K562 (cell line): ENCODE measurements at regions not wholly inside any gene's neighbourhood (a gene's known extent, or its start where the extent isn't known, plus 50 kb on each side); places are given as distances from the start of the nearest gene placed in this dataset.

Experiments used
- ATAC-seq: fragments of 200-7000 bp; cut with Tn5 transposase; 3 replicates; pipeline ENCODE4 v1.9.1; 2020; ENCODE audit warnings: moderate library complexity
- BruUV-seq: library from RNA; stranded (reverse); fragments of 400-500 nt; replicated peaks from 2 replicates; lab custom pipeline; 2021; lab: Mats Ljungman, UMichigan
- CTCF ChIA-PET: fragments of 300-600 bp; formaldehyde crosslinking; extraction: SDS; loops from one replicate; lab custom pipeline; 2021; ENCODE audit warnings: low intra/inter-chr PET ratio; lab: Yijun Ruan, JAX
- POLR2A ChIA-PET: fragments of 300-600, 350-650 bp; sonication (Branson Sonifier 250); formaldehyde crosslinking; extraction: SDS; loops from one replicate; lab custom pipeline; 2021; ENCODE audit warnings: antibody characterized with exemption, inconsistent platforms; lab: Yijun Ruan, JAX
- DNase-seq, 4 experiments: peaks; one replicate each; pipeline versions ENCODE4 v3.0.0 to v3.0.0-alpha.2; 2011 to 2018; ENCODE audit warnings: low spot score in 3 of 4, mixed read lengths in 3 of 4; ENCODE audit errors: extremely low read depth in 1 of 4
- FAIRE-seq: peaks from 2 replicates; lab custom pipeline; 2011; peaks lifted over from hg19 to GRCh38; lab: Jason Lieb, UNC
- H2AFZ ChIP-seq: 2 replicates; pipeline ENCODE4 v1.6.0; 2011; ENCODE audit warnings: low read depth, low read length, control low read depth, inconsistent platforms
- H3K27ac ChIP-seq: fragments of 200-600 bp; 3 replicates; pipeline ENCODE4 v1.8.0; 2011; ENCODE audit warnings: low read depth, mild to moderate bottlenecking, control low read depth, inconsistent platforms, low read length, moderate library complexity, mixed read lengths; ENCODE audit errors: extremely low read depth
- H3K27me3 ChIP-seq, 2 experiments: fragments of 300-600 bp in 1 of 2; 2 replicates in 1 of 2; 3 replicates in 1 of 2; pipeline versions ENCODE4 v1.6.0 to v1.8.0; 2011; ENCODE audit warnings: inconsistent platforms in 2 of 2, low read length in 2 of 2, mild to moderate bottlenecking in 1 of 2, mixed read lengths in 1 of 2, moderate library complexity in 1 of 2; ENCODE audit not compliant: control insufficient read depth in 2 of 2, insufficient read depth in 2 of 2
- H3K36me3 ChIP-seq: fragments of 300-600 bp; 3 replicates; pipeline ENCODE4 v1.8.0; 2011; ENCODE audit warnings: mild to moderate bottlenecking, low read length, inconsistent platforms; ENCODE audit not compliant: control insufficient read depth, insufficient read depth
- H3K4me1 ChIP-seq, 2 experiments: fragments of 200-600 bp in 1 of 2; replicated peaks in 1 of 2; 2 replicates in 1 of 2; 3 replicates in 1 of 2; pipeline versions ENCODE4 v1.5.1 to v1.8.0; 2011; ENCODE audit warnings: inconsistent platforms in 2 of 2, low read length in 2 of 2, mild to moderate bottlenecking in 1 of 2, mixed read lengths in 1 of 2, moderate library complexity in 1 of 2; ENCODE audit not compliant: control insufficient read depth in 2 of 2, insufficient read depth in 2 of 2
- H3K4me2 ChIP-seq: 2 replicates; pipeline ENCODE4 v1.6.1; 2011; ENCODE audit warnings: low read length, control low read depth, inconsistent platforms, mixed read lengths; ENCODE audit not compliant: insufficient read depth
- H3K4me3 ChIP-seq: fragments of 200-600 bp; sonication (generic), shearing (Covaris generic); 2 replicates; pipeline ENCODE4 v1.5.1; 2016; ENCODE audit warnings: control low read depth, inconsistent platforms
- H3K79me2 ChIP-seq: fragments of 200-600 bp; 3 replicates; pipeline ENCODE4 v1.8.0; 2011; ENCODE audit warnings: low read length, inconsistent platforms; ENCODE audit not compliant: control insufficient read depth, insufficient read depth
- H3K9ac ChIP-seq, 2 experiments: 2 replicates each; pipeline versions ENCODE4 v1.6.0 to v1.6.1; 2011; ENCODE audit warnings: low read depth in 2 of 2, low read length in 2 of 2, control low read depth in 1 of 2, inconsistent platforms in 1 of 2, mild to moderate bottlenecking in 1 of 2, mixed read lengths in 1 of 2; ENCODE audit not compliant: insufficient read depth in 1 of 2
- H3K9me1 ChIP-seq: one replicate; pipeline ENCODE4 v1.6.0; 2011; ENCODE audit warnings: inconsistent platforms, mild to moderate bottlenecking, low read length, moderate library complexity; ENCODE audit not compliant: control insufficient read depth, insufficient read depth
- H3K9me3 ChIP-seq: replicated peaks from 2 replicates; pipeline ENCODE4 v1.5.1; 2011; ENCODE audit warnings: low read depth, low read length, inconsistent platforms; ENCODE audit not compliant: control insufficient read depth, insufficient read depth
- H4K20me1 ChIP-seq: replicated peaks from 2 replicates; pipeline ENCODE4 v1.6.1; 2011; ENCODE audit warnings: low read length, inconsistent platforms, mixed read lengths; ENCODE audit not compliant: control insufficient read depth, insufficient read depth
- ETS2 ChIP-seq: IDR thresholded peaks from 2 replicates; pipeline ENCODE4 v1.6.1; 2016; ENCODE audit warnings: borderline replicate concordance, missing genetic modification characterization, mild to moderate bottlenecking, moderate library complexity, missing compliant biosample characterization; ENCODE audit not compliant: poor library complexity, severe bottlenecking
- NR2C2 ChIP-seq, 2 experiments: fragments of 200-800 bp in 1 of 2; sonication (Bioruptor generic) in 1 of 2; sonication (generic) in 1 of 2; formaldehyde crosslinking in 1 of 2; IDR thresholded peaks; 2 replicates each; pipeline versions ENCODE4 v1.6.1 to v1.8.0; 2016 to 2022; ENCODE audit warnings: mild to moderate bottlenecking in 1 of 2, missing compliant biosample characterization in 1 of 2, missing genetic modification characterization in 1 of 2, missing genetic modification reagents in 1 of 2
- ZNF165 ChIP-seq: fragments of 250-450 bp; sonication (Bioruptor Pico); IDR thresholded peaks from 2 replicates; pipeline ENCODE4 v1.4.0; 2020; ENCODE audit warnings: borderline replicate concordance
- WGBS: fragments of 100-300 bp; shearing (Covaris generic); methylation state at CpG from one replicate; pipeline ENCODE4 v1.1.6; 2016; ENCODE audit warnings: low coverage, mixed read lengths; ENCODE audit not compliant: insufficient coverage; ENCODE audit errors: missing lambda C conversion rate; 5-methylcytosine and 5-hydroxymethylcytosine counted together
- in situ Hi-C: fragments of 300-500 bp; cut with MboI; formaldehyde crosslinking; loops from 4 replicates; pipeline ENCODE4 v1.15.0; 2018; ENCODE audit warnings: inconsistent platforms, mixed read lengths
- intact Hi-C: fragments of 100-400 bp; cut with micrococcal nuclease; formaldehyde crosslinking; loops from 2 replicates; pipeline ENCODE4 v1.14.2; 2022
- TF ChIP-seq, protein P1 (sequence below): fragments of 250-450 bp; sonication (Bioruptor Pico); IDR thresholded peaks from 2 replicates; pipeline ENCODE4 v1.8.0; 2022; ENCODE audit warnings: moderate library complexity, mild to moderate bottlenecking, inconsistent platforms

- TF ChIP-seq, protein P1, sequence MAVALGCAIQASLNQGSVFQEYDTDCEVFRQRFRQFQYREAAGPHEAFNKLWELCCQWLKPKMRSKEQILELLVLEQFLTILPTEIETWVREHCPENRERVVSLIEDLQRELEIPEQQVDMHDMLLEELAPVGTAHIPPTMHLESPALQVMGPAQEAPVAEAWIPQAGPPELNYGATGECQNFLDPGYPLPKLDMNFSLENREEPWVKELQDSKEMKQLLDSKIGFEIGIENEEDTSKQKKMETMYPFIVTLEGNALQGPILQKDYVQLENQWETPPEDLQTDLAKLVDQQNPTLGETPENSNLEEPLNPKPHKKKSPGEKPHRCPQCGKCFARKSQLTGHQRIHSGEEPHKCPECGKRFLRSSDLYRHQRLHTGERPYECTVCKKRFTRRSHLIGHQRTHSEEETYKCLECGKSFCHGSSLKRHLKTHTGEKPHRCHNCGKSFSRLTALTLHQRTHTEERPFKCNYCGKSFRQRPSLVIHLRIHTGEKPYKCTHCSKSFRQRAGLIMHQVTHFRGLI: no peak
- TF ChIP-seq ETS2 (tag): no peak
- no peak for TF ChIP-seq NR2C2 (CRISPR knock-in tag; IDR thresholded peaks at IDR 0.05)
- 0 out of 2 replicates have a peak, but pooled peaks have one; percentile 18 for TF ChIP-seq NR2C2 (tag; IDR thresholded peaks at IDR 0.05)
- TF ChIP-seq ZNF165 (CRISPR knock-in tag): no peak
- Histone ChIP-seq H3K27me3 (peaks cover 14 to 30% of the 10 kb centered on the region in 2 experiments; a peak in 4 of 5 replicates), H3K4me2 (no peak overlapping the region), H3K4me1 (peaks cover 6 to 31% of the 10 kb centered on the region in 2 experiments; a peak in 4 of 5 replicates), H3K4me3 (no peak overlapping the region), H3K9me1 (no peaks in the 10 kb centered on the region), H4K20me1 (0 out of 2 replicates have a peak, but pooled peaks cover 3% of the 10 kb centered on the region), H3K79me2 (no peaks in the 10 kb centered on the region), H3K9ac (no peak overlapping the region), H3K36me3 (no peaks in the 10 kb centered on the region), H3K9me3 (no peaks in the 10 kb centered on the region), H2AFZ (no peak overlapping the region), H3K27ac (no peak overlapping the region)
- no peak for FAIRE-seq
- 28% methylated on average over 5 of the region's 5 CpGs for WGBS
- intact Hi-C loops (loop anchor here (5.0 to 10.0 kb wide), 6 partner anchors 63 to 620 kb away; partner anchors contain the start of genes ADAM17, ASAP2, CPSF3 and ITGB1BP1), in situ Hi-C loops (loop anchor here (5.0 kb wide), 1 partner anchor 228 kb away; no protein-coding TSS in a partner anchor)
- DNase-seq: no peak
- BruUV-seq: no TSS peak
- ChIA-PET POLR2A (no interaction called here), CTCF (interaction anchor here (1.1 kb wide), 1 partner anchor 112 kb away, joined by 3 read pairs; no protein-coding TSS in a partner anchor)
- no peak for ATAC-seq
Observed at GRCh38 chr2:9144617-9145016, 62.0 kb upstream of the ASAP2 start.
